ENCODE measurements at regions not wholly inside any gene's neighbourhood (a gene's known extent, or its start where the extent isn't known, plus 50 kb on each side); places are given as distances from the start of the nearest gene placed in this dataset.

DNA sequence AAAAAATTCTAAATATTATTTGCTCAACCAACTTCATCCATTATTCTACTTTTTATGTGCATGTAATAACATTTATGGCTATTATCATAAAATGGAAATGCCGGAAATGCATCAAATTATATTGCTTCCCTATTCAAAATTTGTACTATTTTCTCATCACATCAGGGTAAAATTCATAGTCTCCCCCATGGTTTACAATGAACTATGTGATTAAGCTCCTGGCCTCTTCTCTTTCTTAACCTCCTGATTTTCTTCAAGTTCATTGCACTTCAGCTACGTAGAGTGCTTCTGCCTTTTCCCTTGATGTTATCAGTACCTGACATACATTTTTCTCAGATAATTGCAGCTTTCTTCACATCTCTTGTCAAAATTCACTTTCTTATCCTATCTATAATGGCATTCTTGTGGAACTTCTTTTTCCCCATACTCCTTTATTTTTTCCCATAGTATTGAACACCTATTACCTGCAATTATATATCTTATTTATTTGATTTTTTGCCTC is 699.1 kb upstream of the ADGRB3 start:
- Histone ChIP-seq H3K79me2 (ENCODE audit: control insufficient read depth, insufficient read depth, low read length) (no peaks in the 10 kb centered on the region), H3K4me1 (replicated peaks in 1 of 2; ENCODE audit: control insufficient read depth in 2 of 2, insufficient read depth in 2 of 2, low read length in 2 of 2) (peaks cover 0 to 7% of the 10 kb centered on the region in 2 experiments; a peak in 1 of 5 replicates), H3K9ac (ENCODE audit: insufficient read depth in 1 of 2, low read depth in 2 of 2, low read length in 2 of 2) (no peak overlapping the region), H3K9me3 (replicated peaks; ENCODE audit: control insufficient read depth, insufficient read depth, low read depth, low read length) (0 out of 2 replicates have a peak, but pooled peaks cover 1% of the 10 kb centered on the region), H3K4me3 (no peak overlapping the region), H2AFZ (ENCODE audit: low read depth, low read length) (no peak overlapping the region; the same call in 1 of the 2 replicates), H3K36me3 (ENCODE audit: control insufficient read depth, insufficient read depth, low read length) (no peaks in the 10 kb centered on the region; the same call in 2 of the 3 replicates), H3K9me1 (ENCODE audit: control insufficient read depth, insufficient read depth, low read length) (no peaks in the 10 kb centered on the region), H3K27ac (ENCODE audit: extremely low read depth, low read depth, low read length) (no peak overlapping the region), H4K20me1 (replicated peaks; ENCODE audit: control insufficient read depth, insufficient read depth, low read length) (no peaks in the 10 kb centered on the region), H3K4me2 (ENCODE audit: insufficient read depth, low read length) (no peak overlapping the region), H3K27me3 (ENCODE audit: control insufficient read depth in 2 of 2, insufficient read depth in 2 of 2, low read length in 2 of 2) (no peaks in the 10 kb centered on the region)
- intact Hi-C loops (cut with micrococcal nuclease) (no loop called here), in situ Hi-C loops (cut with MboI) (no loop called here)
- DNase-seq (ENCODE audit: extremely low read depth in 1 of 4, low spot score in 3 of 4) = peak in 2 of 4 experiments; percentile 9 to 12
- WGBS (ENCODE audit: insufficient coverage, low coverage, missing lambda C conversion rate) = 50% methylated on average over 2 of the region's 2 CpGs
- ChIA-PET CTCF (ENCODE audit: low intra/inter-chr PET ratio) (no interaction called here), POLR2A (interaction anchor here (0.6 kb wide), 1 partner anchor 869 kb away, joined by 3 read pairs; no protein-coding TSS in a partner anchor)
- no peak for FAIRE-seq
- peak; percentile 48; the same call in 2 of the 3 replicates for ATAC-seq
- BruUV-seq (replicated peaks) = no TSS peak
- 0 out of 2 replicates have a peak, but pooled peaks have one; percentile 11 for TF ChIP-seq CREM (IDR thresholded peaks at IDR 0.05; ENCODE audit: low read depth)
- TF ChIP-seq, protein P1, sequence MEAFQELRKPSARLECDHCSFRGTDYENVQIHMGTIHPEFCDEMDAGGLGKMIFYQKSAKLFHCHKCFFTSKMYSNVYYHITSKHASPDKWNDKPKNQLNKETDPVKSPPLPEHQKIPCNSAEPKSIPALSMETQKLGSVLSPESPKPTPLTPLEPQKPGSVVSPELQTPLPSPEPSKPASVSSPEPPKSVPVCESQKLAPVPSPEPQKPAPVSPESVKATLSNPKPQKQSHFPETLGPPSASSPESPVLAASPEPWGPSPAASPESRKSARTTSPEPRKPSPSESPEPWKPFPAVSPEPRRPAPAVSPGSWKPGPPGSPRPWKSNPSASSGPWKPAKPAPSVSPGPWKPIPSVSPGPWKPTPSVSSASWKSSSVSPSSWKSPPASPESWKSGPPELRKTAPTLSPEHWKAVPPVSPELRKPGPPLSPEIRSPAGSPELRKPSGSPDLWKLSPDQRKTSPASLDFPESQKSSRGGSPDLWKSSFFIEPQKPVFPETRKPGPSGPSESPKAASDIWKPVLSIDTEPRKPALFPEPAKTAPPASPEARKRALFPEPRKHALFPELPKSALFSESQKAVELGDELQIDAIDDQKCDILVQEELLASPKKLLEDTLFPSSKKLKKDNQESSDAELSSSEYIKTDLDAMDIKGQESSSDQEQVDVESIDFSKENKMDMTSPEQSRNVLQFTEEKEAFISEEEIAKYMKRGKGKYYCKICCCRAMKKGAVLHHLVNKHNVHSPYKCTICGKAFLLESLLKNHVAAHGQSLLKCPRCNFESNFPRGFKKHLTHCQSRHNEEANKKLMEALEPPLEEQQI (IDR thresholded peaks at IDR 0.05) = peak; percentile 57; the same call in 1 of the 2 replicates
- TF ChIP-seq SMARCE1 (IDR thresholded peaks at IDR 0.05) = peak; percentile 40; the same call in 1 of the 2 replicates
- TF ChIP-seq TFAM (CRISPR knock-in tag; conservative IDR thresholded peaks at IDR 0.05) = no peak
- no peak for TF ChIP-seq KDM2B (CRISPR knock-in tag; IDR thresholded peaks at IDR 0.05)
- no peak for TF ChIP-seq LARP7 (IDR thresholded peaks at IDR 0.05)
- TF ChIP-seq MCM7 (IDR thresholded peaks at IDR 0.05) = no peak
- no peak for TF ChIP-seq ZNF311 (CRISPR knock-in tag; IDR thresholded peaks at IDR 0.05)
- no peak for TF ChIP-seq BMI1 (IDR thresholded peaks at IDR 0.05; ENCODE audit: low read length)
- no peak for TF ChIP-seq SIN3B (IDR thresholded peaks at IDR 0.05; ENCODE audit: low read depth)
- no peak for TF ChIP-seq ZKSCAN1 (IDR thresholded peaks at IDR 0.05; ENCODE audit: low read depth, low read length)
- no peak for TF ChIP-seq PHB (CRISPR knock-in tag; IDR thresholded peaks at IDR 0.05)
- TF ChIP-seq CBFA2T3 (IDR thresholded peaks at IDR 0.05) = 0 out of 2 replicates have a peak, but pooled peaks have one; percentile 11
- no peak for TF ChIP-seq NR2C2 (CRISPR knock-in tag; IDR thresholded peaks at IDR 0.05)
- peak; percentile 31; the same call in 1 of the 2 replicates for TF ChIP-seq NR2C2 (tag; IDR thresholded peaks at IDR 0.05)
- no peak for TF ChIP-seq WHSC1 (IDR thresholded peaks at IDR 0.05; ENCODE audit: low read length)
- no peak for TF ChIP-seq BACH1 (tag; IDR thresholded peaks at IDR 0.05)
- TF ChIP-seq PURB (CRISPR knock-in tag; IDR thresholded peaks at IDR 0.05; ENCODE audit: low read depth) = no peak
- no peak for TF ChIP-seq TRIM28 (IDR thresholded peaks at IDR 0.05)
- no peak for TF ChIP-seq CBFA2T2 (conservative IDR thresholded peaks at IDR 0.05)
- TF ChIP-seq, protein P2, sequence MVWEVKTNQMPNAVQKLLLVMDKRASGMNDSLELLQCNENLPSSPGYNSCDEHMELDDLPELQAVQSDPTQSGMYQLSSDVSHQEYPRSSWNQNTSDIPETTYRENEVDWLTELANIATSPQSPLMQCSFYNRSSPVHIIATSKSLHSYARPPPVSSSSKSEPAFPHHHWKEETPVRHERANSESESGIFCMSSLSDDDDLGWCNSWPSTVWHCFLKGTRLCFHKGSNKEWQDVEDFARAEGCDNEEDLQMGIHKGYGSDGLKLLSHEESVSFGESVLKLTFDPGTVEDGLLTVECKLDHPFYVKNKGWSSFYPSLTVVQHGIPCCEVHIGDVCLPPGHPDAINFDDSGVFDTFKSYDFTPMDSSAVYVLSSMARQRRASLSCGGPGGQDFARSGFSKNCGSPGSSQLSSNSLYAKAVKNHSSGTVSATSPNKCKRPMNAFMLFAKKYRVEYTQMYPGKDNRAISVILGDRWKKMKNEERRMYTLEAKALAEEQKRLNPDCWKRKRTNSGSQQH (CRISPR knock-in tag; IDR thresholded peaks at IDR 0.05) = no peak
- no peak for TF ChIP-seq ZNF583 (CRISPR knock-in tag; IDR thresholded peaks at IDR 0.05)
- no peak for TF ChIP-seq ELF1 (tag; IDR thresholded peaks at IDR 0.05)
- peak; percentile 51 for TF ChIP-seq ARID1B (IDR thresholded peaks at IDR 0.05)
- TF ChIP-seq JUND (IDR thresholded peaks at IDR 0.05; ENCODE audit: borderline replicate concordance, low read depth, low read length) = no peak
- TF ChIP-seq JUND (tag; IDR thresholded peaks at IDR 0.05; ENCODE audit: borderline replicate concordance, low read depth, low read length) = no peak

Data from K562 (cell line).